ENCODE measurements at regions not wholly inside any gene's neighbourhood (a gene's known extent, or its start where the extent isn't known, plus 50 kb on each side); places are given as distances from the start of the nearest gene placed in this dataset.
A peak's percentile ranks its signal among the peaks of the same experiment; 100 is the strongest.

DNA sequence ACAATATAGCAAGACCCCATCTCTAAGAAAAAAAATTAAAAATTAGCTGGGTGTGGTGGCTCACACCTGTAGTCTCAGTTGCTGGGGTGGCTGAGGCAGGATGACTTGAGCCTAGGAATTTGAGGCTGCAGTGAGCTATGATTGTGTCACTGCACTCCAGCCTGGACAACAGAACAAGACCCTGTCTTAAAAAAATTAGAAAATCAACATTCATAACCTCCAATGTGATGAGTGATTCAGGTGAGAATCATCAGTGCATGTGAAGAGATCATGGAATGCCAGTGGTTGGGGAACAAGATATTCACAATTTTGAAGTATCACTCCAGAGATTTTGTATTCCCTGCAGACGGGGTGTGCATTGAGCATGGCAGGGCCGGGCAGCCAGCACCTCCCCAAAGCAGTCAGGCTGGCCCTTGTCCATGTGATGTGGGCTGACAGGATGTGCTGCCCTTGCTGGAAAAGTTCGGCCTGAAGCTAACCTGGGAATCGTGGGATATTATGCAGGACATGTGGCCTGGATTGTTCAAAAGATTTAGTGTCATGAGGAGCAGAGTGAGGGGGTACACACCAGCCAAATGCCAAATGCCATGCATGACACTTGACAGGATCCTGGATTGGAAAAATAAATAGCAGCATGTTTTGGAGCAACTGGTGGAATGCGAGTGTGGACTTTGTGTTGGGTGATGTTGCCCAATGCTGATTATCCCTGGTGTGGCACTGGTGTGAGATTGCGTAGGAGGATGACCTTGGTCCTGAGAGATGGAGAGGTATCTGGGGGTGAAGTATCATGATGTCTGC, 189.0 kb downstream of the RGS3 start:
- no peaks in the 10 kb centered on the region for H4K20me1 ChIP-seq (ENCODE audit: insufficient read depth, poor library complexity, severe bottlenecking)
- no peak overlapping the region for H3K4me3 ChIP-seq
- no peaks in the 10 kb centered on the region for H3K27me3 ChIP-seq
- H3K9me2 ChIP-seq (replicated peaks; ENCODE audit: insufficient read depth): no peaks in the 10 kb centered on the region
- H3K27ac ChIP-seq: peak overlapping the region; percentile 9
- no peak overlapping the region for H2AFZ ChIP-seq
- no peak overlapping the region for H3K4me2 ChIP-seq
- no peak for DNase-seq (ENCODE audit: low spot score)
- H3K4me1 ChIP-seq (ENCODE audit: insufficient read depth): peaks cover 8% of the 10 kb centered on the region
- WGBS (ENCODE audit: low lambda C conversion rate, missing lambda C conversion rate): 71% methylated on average over 6 of the region's 6 CpGs
- H3K79me2 ChIP-seq: no peaks in the 10 kb centered on the region
- H3K9me3 ChIP-seq (ENCODE audit: low read depth): no peaks in the 10 kb centered on the region
- no peak for TF ChIP-seq EZH2 (IDR thresholded peaks at IDR 0.05; ENCODE audit: borderline replicate concordance)
- H3K36me3 ChIP-seq (replicated peaks; ENCODE audit: insufficient read depth, low read depth): no peaks in the 10 kb centered on the region

DNA sequence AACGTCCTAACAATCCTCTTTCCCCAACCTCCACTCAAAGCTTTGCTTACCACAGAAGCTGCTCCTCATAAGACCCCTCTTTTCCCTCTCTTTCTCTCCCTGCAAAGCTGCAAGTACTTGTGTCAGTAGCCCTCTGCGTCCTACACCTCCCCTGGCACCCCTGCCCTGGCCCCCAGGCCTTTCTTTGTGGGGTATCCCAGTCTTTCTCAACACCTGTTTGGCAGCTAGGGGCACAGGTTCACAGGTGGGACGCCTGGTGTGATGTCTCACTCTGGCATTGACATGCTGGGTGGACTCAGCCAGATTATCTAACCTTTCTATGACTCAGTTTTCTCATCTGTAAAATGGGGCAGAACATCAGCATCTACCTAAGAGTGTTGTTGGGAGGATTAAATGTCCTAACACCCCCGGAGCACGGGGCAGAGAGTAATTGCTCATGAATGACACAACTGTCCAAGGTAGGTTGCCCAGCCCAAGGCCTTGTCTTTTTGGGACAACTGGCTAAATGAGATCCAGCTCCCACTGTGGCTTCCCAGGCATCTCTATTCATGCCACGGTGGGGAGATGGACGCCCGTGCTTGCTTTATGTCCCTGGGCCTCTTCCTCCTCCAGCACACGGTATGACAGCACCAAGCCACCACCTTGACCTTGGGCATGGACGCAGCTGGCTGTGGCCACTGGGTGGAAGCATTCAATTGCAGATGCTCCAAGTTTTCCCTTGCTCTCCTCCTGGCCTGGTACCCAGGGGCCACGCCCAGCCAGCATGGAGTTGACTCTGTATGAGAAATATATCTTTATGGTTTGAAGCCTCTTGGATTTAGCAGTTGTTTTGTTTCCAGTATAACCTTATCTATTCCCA, 190.4 kb downstream of the RGS3 start:
- Histone ChIP-seq H3K79me2 (no peaks in the 10 kb centered on the region), H3K4me2 (no peak overlapping the region), H2AFZ (no peak overlapping the region), H3K9me3 (ENCODE audit: low read depth) (no peaks in the 10 kb centered on the region), H3K9me2 (replicated peaks; ENCODE audit: insufficient read depth) (no peaks in the 10 kb centered on the region), H3K4me3 (no peak overlapping the region), H3K36me3 (replicated peaks; ENCODE audit: insufficient read depth, low read depth) (no peaks in the 10 kb centered on the region), H4K20me1 (ENCODE audit: insufficient read depth, poor library complexity, severe bottlenecking) (no peaks in the 10 kb centered on the region), H3K27me3 (peaks cover 2% of the 10 kb centered on the region), H3K27ac (no peak overlapping the region), H3K4me1 (ENCODE audit: insufficient read depth) (peaks cover 8% of the 10 kb centered on the region)
- no peak for DNase-seq (ENCODE audit: low spot score)
- WGBS (ENCODE audit: low lambda C conversion rate, missing lambda C conversion rate): 83% methylated on average over 11 of the region's 11 CpGs
- TF ChIP-seq, protein P1, sequence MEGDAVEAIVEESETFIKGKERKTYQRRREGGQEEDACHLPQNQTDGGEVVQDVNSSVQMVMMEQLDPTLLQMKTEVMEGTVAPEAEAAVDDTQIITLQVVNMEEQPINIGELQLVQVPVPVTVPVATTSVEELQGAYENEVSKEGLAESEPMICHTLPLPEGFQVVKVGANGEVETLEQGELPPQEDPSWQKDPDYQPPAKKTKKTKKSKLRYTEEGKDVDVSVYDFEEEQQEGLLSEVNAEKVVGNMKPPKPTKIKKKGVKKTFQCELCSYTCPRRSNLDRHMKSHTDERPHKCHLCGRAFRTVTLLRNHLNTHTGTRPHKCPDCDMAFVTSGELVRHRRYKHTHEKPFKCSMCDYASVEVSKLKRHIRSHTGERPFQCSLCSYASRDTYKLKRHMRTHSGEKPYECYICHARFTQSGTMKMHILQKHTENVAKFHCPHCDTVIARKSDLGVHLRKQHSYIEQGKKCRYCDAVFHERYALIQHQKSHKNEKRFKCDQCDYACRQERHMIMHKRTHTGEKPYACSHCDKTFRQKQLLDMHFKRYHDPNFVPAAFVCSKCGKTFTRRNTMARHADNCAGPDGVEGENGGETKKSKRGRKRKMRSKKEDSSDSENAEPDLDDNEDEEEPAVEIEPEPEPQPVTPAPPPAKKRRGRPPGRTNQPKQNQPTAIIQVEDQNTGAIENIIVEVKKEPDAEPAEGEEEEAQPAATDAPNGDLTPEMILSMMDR (IDR thresholded peaks at IDR 0.05; ENCODE audit: poor library complexity): no peak
- TF ChIP-seq EZH2 (IDR thresholded peaks at IDR 0.05; ENCODE audit: borderline replicate concordance): no peak
- no peak for TF ChIP-seq EZH2phosphoT487 (IDR thresholded peaks at IDR 0.05; ENCODE audit: low read depth, severe bottlenecking, unreplicated experiment)

DNA sequence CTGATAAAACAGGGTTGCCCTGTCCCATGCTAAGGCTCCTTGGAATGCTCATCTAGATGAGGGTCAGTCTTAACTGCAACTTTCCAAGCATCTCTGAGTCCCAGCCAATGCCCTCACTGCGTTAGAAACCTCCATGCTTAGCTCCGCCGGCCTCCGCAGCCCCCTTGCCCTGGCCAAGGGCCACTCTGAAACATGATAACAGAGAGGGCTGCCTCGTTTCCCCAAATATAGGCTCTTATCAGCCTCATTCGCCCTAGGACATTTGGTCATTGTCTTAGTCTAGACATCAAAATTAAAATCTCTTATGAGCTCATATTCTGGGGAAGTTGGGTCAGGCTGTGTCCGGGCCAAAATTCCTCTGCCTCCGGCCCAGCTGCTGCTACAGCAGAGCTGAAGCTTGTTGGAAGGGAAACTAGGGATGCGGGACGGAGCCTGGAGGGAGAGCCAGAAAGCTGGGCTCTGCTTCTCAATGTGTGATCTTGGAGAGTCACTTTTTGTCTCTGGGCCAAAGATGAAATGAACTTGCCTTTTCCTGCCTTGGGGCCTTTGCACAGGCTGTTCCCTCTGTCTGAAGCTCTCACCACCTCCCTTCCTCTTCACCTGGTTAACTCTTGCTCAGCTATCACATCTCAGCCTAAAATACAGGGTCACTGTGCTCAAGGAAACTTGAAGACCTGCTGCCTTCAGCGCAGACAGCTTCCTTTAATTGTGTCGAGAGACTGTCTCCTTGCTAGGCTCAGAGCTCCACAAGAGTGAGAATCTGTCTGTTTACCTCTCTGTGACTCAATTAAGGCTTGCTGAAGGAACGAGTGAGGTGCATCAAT, 191.3 kb downstream of the RGS3 start:
- H2AFZ ChIP-seq: peak overlapping the region; percentile 51

More for the DNA sequence above, 191.3 kb downstream of the RGS3 start:
- H3K27me3 ChIP-seq: peaks cover 8% of the 10 kb centered on the region
- H3K9me2 ChIP-seq (replicated peaks; ENCODE audit: insufficient read depth): no peaks in the 10 kb centered on the region
- no peaks in the 10 kb centered on the region for H3K79me2 ChIP-seq
- H3K4me2 ChIP-seq: peak overlapping the region; percentile 56
- H4K20me1 ChIP-seq (ENCODE audit: insufficient read depth, poor library complexity, severe bottlenecking): no peaks in the 10 kb centered on the region
- DNase-seq (ENCODE audit: low spot score): no peak
- H3K4me1 ChIP-seq (ENCODE audit: insufficient read depth): peaks cover 8% of the 10 kb centered on the region
- TF ChIP-seq, protein P1 (IDR thresholded peaks at IDR 0.05; ENCODE audit: poor library complexity): no peak
- TF ChIP-seq EZH2 (IDR thresholded peaks at IDR 0.05; ENCODE audit: borderline replicate concordance) (no peak), EZH2phosphoT487 (IDR thresholded peaks at IDR 0.05; ENCODE audit: low read depth, severe bottlenecking, unreplicated experiment) (no peak)
- H3K27ac ChIP-seq: peak overlapping the region; percentile 59
- no peaks in the 10 kb centered on the region for H3K36me3 ChIP-seq (replicated peaks; ENCODE audit: insufficient read depth, low read depth)
- WGBS (ENCODE audit: low lambda C conversion rate, missing lambda C conversion rate): 78% methylated on average over 13 of the region's 13 CpGs
- H3K9me3 ChIP-seq (ENCODE audit: low read depth): no peaks in the 10 kb centered on the region
- H3K4me3 ChIP-seq: no peak overlapping the region

Measured in hepatocyte (in vitro differentiated cells).